NCI-H524 treated with DMSO at 0.1 percent for 48 hours (cell line): ENCODE measurements at regions not wholly inside any gene's neighbourhood (a gene's known extent, or its start where the extent isn't known, plus 50 kb on each side); places are given as distances from the start of the nearest gene placed in this dataset.

Source experiments
- DNase-seq: peaks from one replicate; lab custom pipeline; 2025; lab: John Stamatoyannopoulos, UW

DNA sequence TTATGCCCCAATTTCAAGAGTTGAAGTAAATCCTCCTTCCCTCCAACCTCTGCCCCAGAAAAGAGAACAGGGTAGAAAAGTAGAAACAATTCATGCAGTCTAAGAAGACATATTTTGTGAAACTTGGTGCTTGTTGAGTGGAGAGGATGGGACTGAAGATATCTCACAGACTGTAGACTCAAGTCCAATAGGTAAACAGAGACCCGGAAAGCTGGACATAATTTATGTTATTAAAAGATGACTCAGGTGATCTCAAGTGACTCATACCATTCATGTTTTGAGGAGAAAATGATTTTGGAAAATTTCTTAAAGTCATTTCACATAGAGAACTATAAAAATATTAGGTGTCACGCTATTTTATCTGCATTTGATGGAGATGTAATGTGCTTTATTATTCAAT is 203.1 kb upstream of the SOX9 start:
- DNase-seq, result no peak

- no peak for DNase-seq
Measured at GRCh38 chr17:71919186-71919585, 201.6 kb upstream of the SOX9 start.

DNA sequence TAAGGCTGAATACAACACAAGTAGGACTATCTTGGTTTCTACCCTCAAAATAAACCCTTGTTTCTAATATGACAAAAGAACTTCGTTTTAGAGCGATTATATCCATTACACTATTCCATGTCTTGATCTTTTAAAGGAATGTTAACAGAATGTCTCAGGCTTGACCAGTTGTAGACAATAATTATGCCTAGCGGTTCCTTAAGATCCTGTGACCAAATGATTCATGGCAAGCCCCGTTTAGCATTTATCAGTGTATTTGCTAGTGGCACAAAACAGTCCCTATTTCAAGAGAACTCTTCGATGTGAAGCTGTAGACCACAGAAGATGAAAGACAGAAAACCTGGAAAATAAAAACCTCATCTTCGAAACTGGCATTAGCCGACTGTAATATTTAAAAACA is 200.9 kb upstream of the SOX9 start:
- no peak for DNase-seq

GRCh38 chr17:71921796-71922195 is 199.0 kb upstream of the SOX9 start:
- no peak for DNase-seq

DNA sequence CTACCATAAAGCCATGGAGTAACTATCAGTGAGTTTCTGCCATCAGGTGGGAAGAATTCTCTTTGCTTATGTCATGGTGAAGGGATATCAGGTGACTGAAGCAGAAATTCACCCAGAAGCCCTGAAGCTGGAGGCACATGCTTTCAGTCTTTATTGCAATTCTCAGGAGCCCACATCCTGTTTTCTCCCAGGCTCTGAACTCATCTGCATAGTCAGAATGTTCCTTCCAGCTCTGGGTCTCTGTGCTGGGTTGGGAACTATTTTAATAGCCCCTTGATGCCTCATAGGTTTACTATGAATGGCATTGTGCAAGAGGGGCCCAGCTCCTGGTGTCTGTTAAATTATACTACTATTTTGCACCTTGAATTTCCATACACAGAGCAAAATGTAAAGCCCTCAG is 198.4 kb upstream of the SOX9 start:
- no peak for DNase-seq

DNA sequence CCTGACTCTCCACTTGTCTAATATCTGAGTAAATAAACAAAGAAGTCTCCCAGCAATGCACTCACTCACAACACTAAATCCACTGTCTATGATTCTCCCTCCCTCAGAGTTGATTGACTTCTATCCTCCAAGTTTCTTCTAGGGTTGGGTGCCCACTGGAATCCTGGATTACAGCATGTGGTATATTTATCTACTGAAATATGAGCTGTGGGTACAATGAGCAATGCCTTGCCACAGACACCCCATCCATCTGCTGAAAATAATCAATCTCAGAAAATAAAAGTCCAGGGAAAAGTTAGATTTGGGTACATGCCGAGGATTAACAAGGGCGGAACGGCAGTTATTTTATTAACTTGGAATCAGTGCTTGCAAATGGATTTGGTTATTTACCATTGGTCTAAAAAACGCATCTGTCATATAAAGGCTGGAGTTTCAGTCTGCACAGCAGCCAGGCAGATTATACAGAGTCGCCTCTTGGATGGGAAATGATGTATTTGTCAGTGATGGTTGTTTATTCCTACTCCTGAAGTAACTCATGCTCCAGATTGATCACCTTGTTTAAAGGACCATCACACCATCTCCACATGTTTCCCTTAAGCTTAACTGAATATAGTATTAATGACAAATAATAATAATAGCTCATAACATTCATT is 193.9 kb upstream of the SOX9 start:
- no peak for DNase-seq

GRCh38 chr17:71933306-71933705 is 187.5 kb upstream of the SOX9 start:
- no peak for DNase-seq

- DNase-seq, result no peak
Measured at GRCh38 chr17:71934520-71934919, 186.3 kb upstream of the SOX9 start.

DNA sequence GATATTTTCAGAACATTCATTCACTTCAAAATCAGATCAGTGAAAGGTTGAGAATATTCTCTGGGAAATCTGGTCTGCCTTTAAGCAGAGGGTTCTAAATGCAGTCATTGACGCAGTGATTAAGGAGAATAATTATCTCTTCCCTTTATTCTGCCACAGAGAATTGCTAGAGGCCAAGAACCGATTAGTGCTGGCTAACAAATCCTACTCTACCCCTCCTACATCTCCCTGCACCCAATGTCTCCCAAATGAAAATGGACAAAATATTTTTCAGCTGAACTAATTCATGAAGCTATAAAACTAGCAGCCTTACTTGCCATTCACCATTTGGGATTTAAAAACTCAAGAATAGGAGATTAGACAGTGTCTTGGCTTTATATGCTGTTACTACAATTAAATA is 185.5 kb upstream of the SOX9 start:
- no peak for DNase-seq

GRCh38 chr17:71936977-71937376 is 183.8 kb upstream of the SOX9 start:
- DNase-seq, result no peak

- no peak for DNase-seq
Measured at GRCh38 chr17:71937914-71938313, 182.9 kb upstream of the SOX9 start.

- no peak for DNase-seq
Measured at GRCh38 chr17:71938340-71939010, 182.3 kb upstream of the SOX9 start.

DNA sequence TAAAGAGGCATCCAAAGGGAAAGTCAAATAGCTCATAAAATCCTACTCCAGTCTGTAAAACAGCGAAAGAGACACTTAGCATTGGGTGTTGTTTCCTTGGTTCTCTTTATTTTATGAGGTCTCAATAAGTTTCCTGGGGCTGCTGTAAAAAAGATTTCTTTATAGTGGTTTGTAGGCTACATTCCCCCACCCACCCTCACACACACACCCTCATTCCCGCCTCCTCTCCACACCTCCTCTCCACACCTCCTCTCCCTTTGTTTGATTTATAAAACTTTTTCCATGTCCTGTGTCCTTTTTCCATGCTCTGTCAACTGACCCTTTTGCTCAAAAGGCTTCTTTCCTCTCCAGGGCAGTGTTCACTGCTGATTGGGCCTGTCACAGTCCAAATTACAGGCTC is 178.9 kb upstream of the SOX9 start:
- no peak for DNase-seq

DNA sequence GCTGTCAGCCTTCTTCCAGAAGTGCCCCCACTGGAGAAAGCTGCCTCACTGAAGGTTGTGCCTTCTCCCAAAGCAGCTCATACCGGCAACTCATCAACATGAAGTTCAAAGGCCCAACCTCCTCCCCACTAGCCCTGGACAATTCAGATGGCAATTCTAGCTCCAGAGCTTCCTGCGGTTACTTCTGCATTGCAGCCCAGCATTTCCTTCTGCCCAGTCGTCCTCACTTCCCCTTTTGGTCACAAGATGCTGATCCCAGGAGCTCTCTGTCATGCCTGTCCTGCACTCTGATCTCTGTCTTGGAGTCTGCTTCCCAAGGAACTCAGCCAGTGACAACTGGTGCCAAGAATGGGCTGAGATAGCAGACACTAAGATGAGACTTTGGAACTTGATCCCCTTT is 178.2 kb upstream of the SOX9 start:
- no peak for DNase-seq

DNA sequence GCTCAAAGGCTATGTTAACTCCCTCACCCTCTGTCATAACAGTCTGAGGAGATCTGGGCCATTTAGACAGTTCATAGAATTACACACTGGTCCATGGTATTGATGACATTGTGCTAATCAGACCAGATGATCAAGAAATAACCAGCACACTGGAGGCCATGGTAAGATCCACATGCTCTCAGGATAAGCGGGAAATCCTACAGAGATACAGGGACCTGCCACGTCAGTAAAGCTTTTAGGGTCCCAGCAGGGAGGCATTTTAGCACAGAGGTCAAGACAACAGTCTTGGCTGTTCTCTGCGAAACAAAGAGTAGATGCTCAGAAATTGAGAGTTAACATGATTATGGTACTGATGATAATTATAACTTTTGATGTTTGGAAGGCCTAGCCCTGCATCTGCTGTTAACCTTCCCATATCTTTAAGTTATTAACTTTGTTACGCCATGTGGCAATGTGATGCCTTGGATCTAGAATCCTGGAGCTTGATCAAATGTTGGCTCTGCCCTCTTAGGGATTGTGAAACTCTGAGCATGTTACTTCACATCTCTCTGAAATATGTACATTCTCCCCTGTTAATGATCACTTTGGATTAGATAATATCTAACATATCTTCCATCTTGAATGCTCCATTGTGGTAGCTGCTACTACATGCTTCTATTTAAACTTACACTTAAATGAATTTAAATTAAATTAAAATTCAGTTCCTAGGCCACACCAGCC is 172.0 kb upstream of the SOX9 start:
- no peak for DNase-seq

DNA sequence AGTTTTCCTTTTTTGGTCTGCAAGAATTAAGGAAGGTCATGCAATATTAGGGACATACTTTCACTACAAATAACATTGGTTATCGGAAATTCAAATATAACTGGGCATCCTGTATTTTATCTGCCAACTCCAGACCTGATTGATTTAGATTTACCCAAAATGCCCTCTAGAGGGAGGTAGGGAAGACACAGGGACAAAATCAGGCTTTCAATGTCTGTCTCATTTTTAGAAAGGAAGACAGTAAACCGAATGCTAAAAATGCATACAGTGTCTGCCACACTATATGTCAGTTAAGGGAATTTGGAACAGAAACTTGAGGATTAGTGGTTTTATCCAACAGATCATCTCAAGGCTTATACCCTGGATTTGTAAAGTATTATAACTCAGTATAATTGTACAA is 161.7 kb upstream of the SOX9 start:
- DNase-seq, result no peak

- peak; percentile 99 for DNase-seq
Measured at GRCh38 chr17:71963351-71963750, 157.5 kb upstream of the SOX9 start.

- no peak for DNase-seq
Measured at GRCh38 chr17:71963791-71964190, 157.0 kb upstream of the SOX9 start.

DNA sequence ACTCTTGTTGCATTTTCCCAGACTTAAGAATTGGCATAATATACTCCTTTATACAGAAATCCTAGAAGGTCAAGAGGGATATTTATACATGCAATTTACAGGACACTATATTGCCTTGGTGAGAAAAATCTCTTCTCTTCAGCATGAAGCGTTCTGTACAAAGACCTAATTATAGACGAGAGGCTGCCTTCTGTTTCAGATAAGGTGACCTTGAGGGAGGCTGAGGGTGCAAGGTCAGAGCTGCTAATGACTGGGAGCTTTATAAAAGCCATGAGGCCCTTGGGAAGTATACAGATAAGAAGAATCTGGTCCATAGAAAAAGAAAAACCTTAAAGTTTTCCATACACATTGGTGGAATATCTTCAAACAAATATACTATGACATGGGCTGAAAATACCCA is 156.3 kb upstream of the SOX9 start:
- no peak for DNase-seq

- DNase-seq, result no peak
Measured at GRCh38 chr17:71966055-71966454, 154.8 kb upstream of the SOX9 start.

DNA sequence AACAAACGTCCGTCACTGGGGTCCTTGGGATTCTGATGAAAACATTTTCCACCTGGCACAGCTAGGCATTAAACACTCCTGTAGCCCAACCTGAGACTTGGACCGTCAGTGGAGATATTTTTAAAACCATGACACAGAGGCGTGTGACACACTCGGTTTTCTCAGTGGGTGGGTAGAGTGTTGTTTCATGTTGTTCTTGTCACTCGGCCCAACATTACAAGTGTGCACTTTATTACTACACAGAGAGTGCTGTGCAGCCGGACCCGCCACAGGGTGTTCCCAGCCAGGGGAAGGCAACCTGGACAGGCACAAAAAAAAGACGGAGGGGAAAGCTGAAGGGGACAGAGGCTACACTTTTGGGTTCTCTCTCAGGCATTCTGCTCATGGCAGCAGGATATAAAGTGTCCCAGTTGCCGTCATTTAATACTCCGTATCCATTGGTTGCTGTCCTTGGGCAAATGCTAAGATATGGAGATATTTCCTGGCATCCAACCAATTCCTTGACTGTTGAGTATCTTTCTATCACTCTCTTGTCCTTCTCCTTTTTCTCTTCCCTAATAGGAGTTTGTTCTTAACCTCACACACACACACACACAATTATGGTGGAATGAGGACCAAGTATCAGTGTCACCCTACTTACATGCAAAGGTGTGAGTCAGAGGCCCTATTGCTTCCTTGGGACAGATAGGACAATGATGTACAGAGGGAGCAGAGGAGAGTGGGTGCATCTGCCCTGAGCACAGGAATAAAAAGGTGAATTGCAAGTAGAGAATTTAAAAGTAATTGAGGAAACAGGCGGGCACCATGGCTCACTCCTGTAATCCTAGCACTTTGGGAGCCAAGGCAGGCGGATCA is 154.1 kb upstream of the SOX9 start:
- no peak for DNase-seq

- no peak for DNase-seq
Measured at GRCh38 chr17:71969500-71969899, 151.3 kb upstream of the SOX9 start.

GRCh38 chr17:71970312-71970711 is 150.5 kb upstream of the SOX9 start:
- DNase-seq, result no peak
